ENCODE measurements at regions not wholly inside any gene's neighbourhood (a gene's known extent, or its start where the extent isn't known, plus 50 kb on each side); places are given as distances from the start of the nearest gene placed in this dataset.
"Not testable (repeated sequence)": the region's sequence is repeated elsewhere in the genome, so short reads cannot be mapped to it uniquely, and the experiment has no call there.

- Histone ChIP-seq H4K20me1 (ENCODE audit: insufficient read depth, low read length) (no peaks in the 10 kb centered on the region), H3K4me1 (ENCODE audit: low read length) (peaks cover 17% of the 10 kb centered on the region), H3K27ac (ENCODE audit: low read length) (no peak overlapping the region), H3K9ac (ENCODE audit: low read length) (no peak overlapping the region), H3K4me2 (ENCODE audit: low read length) (no peak overlapping the region), H3K79me2 (ENCODE audit: low read length) (no peaks in the 10 kb centered on the region), H3K36me3 (replicated peaks; ENCODE audit: low read depth, low read length) (no peaks in the 10 kb centered on the region), H3K4me3 (ENCODE audit: low read length) (no peak overlapping the region), H3K9me3 (ENCODE audit: insufficient read depth, low read length) (no peaks in the 10 kb centered on the region), H3K27me3 (ENCODE audit: low read depth, low read length) (no peaks in the 10 kb centered on the region), H2AFZ (ENCODE audit: low read depth, low read length) (no peak overlapping the region)
- TF ChIP-seq EZH2phosphoT487 (IDR thresholded peaks at IDR 0.05; ENCODE audit: low read depth) = no peak
- TF ChIP-seq CTCF (IDR thresholded peaks at IDR 0.05; ENCODE audit: low read depth, low read length) = no peak
Measured at GRCh38 chr2:195330513-195330956, 326.5 kb upstream of the SLC39A10 start.

- H3K4me3 ChIP-seq (ENCODE audit: low read length); H3K4me2 ChIP-seq (ENCODE audit: low read length); H3K9ac ChIP-seq (ENCODE audit: low read length); H2AFZ ChIP-seq (ENCODE audit: low read depth, low read length); H3K36me3 ChIP-seq (replicated peaks; ENCODE audit: low read depth, low read length); H3K27ac ChIP-seq (ENCODE audit: low read length); H4K20me1 ChIP-seq (ENCODE audit: insufficient read depth, low read length); H3K27me3 ChIP-seq (ENCODE audit: low read depth, low read length); H3K9me3 ChIP-seq (ENCODE audit: insufficient read depth, low read length); H3K79me2 ChIP-seq (ENCODE audit: low read length): not testable (repeated sequence)
- H3K4me1 ChIP-seq (ENCODE audit: low read length) = peaks cover 13% of the 10 kb centered on the region
Measured at GRCh38 chr2:195329784-195330183, 327.2 kb upstream of the SLC39A10 start.

GRCh38 chr2:195326537-195326936 lies 330.5 kb upstream of the SLC39A10 start:
- H3K4me3 ChIP-seq (ENCODE audit: low read length) = no peak overlapping the region
- TF ChIP-seq CTCF (IDR thresholded peaks at IDR 0.05; ENCODE audit: low read depth, low read length) (no peak), EZH2phosphoT487 (IDR thresholded peaks at IDR 0.05; ENCODE audit: low read depth) (no peak)
- no peak overlapping the region for H2AFZ ChIP-seq (ENCODE audit: low read depth, low read length)
- no peaks in the 10 kb centered on the region for H3K36me3 ChIP-seq (replicated peaks; ENCODE audit: low read depth, low read length)
- H3K27me3 ChIP-seq (ENCODE audit: low read depth, low read length) = no peaks in the 10 kb centered on the region
- no peaks in the 10 kb centered on the region for H4K20me1 ChIP-seq (ENCODE audit: insufficient read depth, low read length)
- H3K9me3 ChIP-seq (ENCODE audit: insufficient read depth, low read length) = peaks cover 6% of the 10 kb centered on the region; the same call in 1 of the 2 replicates
- H3K9ac ChIP-seq (ENCODE audit: low read length) = no peak overlapping the region
- no peak overlapping the region for H3K27ac ChIP-seq (ENCODE audit: low read length)
- no peak overlapping the region for H3K4me2 ChIP-seq (ENCODE audit: low read length)
- no peaks in the 10 kb centered on the region for H3K79me2 ChIP-seq (ENCODE audit: low read length)
- no peaks in the 10 kb centered on the region; the same call in 1 of the 2 replicates for H3K4me1 ChIP-seq (ENCODE audit: low read length)

- Histone ChIP-seq H3K9me3 (ENCODE audit: insufficient read depth, low read length) (peaks cover 6% of the 10 kb centered on the region; the same call in 1 of the 2 replicates), H3K36me3 (replicated peaks; ENCODE audit: low read depth, low read length) (no peaks in the 10 kb centered on the region), H3K79me2 (ENCODE audit: low read length) (no peaks in the 10 kb centered on the region), H3K9ac (ENCODE audit: low read length) (no peak overlapping the region), H3K27ac (ENCODE audit: low read length) (no peak overlapping the region), H3K4me3 (ENCODE audit: low read length) (no peak overlapping the region), H3K4me1 (ENCODE audit: low read length) (peaks cover 11% of the 10 kb centered on the region), H3K27me3 (ENCODE audit: low read depth, low read length) (no peaks in the 10 kb centered on the region), H2AFZ (ENCODE audit: low read depth, low read length) (no peak overlapping the region), H4K20me1 (ENCODE audit: insufficient read depth, low read length) (no peaks in the 10 kb centered on the region), H3K4me2 (ENCODE audit: low read length) (no peak overlapping the region)
- no peak for TF ChIP-seq CTCF (IDR thresholded peaks at IDR 0.05; ENCODE audit: low read depth, low read length)
- no peak for TF ChIP-seq EZH2phosphoT487 (IDR thresholded peaks at IDR 0.05; ENCODE audit: low read depth)
Measured at GRCh38 chr2:195322324-195322723, 334.7 kb upstream of the SLC39A10 start.
